Endothelial cell (in vitro differentiated cells): ENCODE measurements at regions not wholly inside any gene's neighbourhood (a gene's known extent, or its start where the extent isn't known, plus 50 kb on each side); places are given as distances from the start of the nearest gene placed in this dataset.

ENCODE experiments used
- DNase-seq: peaks from one replicate; pipeline ENCODE4 v3.0.0; 2021; ENCODE audit warnings: low spot score
- H3K27ac Mint-ChIP-seq: one replicate; pipeline ENCODE4 v1.8.0; 2021; ENCODE audit warnings: mixed read lengths, inconsistent platforms; ENCODE audit not compliant: unreplicated experiment
- H3K27me3 Mint-ChIP-seq: one replicate; pipeline ENCODE4 v1.8.0; 2021; ENCODE audit warnings: mild to moderate bottlenecking, moderate library complexity, mixed read lengths, inconsistent platforms; ENCODE audit not compliant: unreplicated experiment
- H3K36me3 Mint-ChIP-seq: one replicate; pipeline ENCODE4 v1.8.0; 2021; ENCODE audit warnings: mild to moderate bottlenecking, low read depth, mixed read lengths, inconsistent platforms; ENCODE audit not compliant: unreplicated experiment
- H3K4me1 Mint-ChIP-seq: one replicate; pipeline ENCODE4 v1.8.0; 2021; ENCODE audit warnings: mild to moderate bottlenecking, mixed read lengths, inconsistent platforms; ENCODE audit not compliant: unreplicated experiment
- H3K4me3 Mint-ChIP-seq: one replicate; pipeline ENCODE4 v1.8.0; 2021; ENCODE audit warnings: mild to moderate bottlenecking, mixed read lengths, inconsistent platforms; ENCODE audit not compliant: unreplicated experiment
- H3K9me3 Mint-ChIP-seq: one replicate; pipeline ENCODE4 v1.8.0; 2021; ENCODE audit warnings: mixed read lengths, inconsistent platforms; ENCODE audit not compliant: unreplicated experiment
- CTCF ChIP-seq: fragments of 200-600 bp; sonication (generic); IDR thresholded peaks from one replicate; pipeline ENCODE4 v1.5.0; 2021; ENCODE audit warnings: antibody characterized with exemption; ENCODE audit not compliant: unreplicated experiment

GRCh38 chr2:160670618-160671017 is 177.0 kb upstream of the RBMS1 start:
- no peak for DNase-seq
- no peaks in the 10 kb centered on the region for H3K4me1 Mint-ChIP-seq
- no peak for TF ChIP-seq CTCF
- H3K4me3 Mint-ChIP-seq: no peak overlapping the region
- no peaks in the 10 kb centered on the region for H3K27me3 Mint-ChIP-seq
- H3K36me3 Mint-ChIP-seq: no peaks in the 10 kb centered on the region
- H3K9me3 Mint-ChIP-seq: no peaks in the 10 kb centered on the region
- H3K27ac Mint-ChIP-seq: no peak overlapping the region

- DNase-seq: no peak
- H3K36me3 Mint-ChIP-seq: no peaks in the 10 kb centered on the region
- no peaks in the 10 kb centered on the region for H3K9me3 Mint-ChIP-seq
- H3K27me3 Mint-ChIP-seq: no peaks in the 10 kb centered on the region
- TF ChIP-seq CTCF: no peak
- H3K27ac Mint-ChIP-seq: no peak overlapping the region
- H3K4me3 Mint-ChIP-seq: no peak overlapping the region
- H3K4me1 Mint-ChIP-seq: no peaks in the 10 kb centered on the region
These were observed 178.6 kb upstream of the RBMS1 start for GRCh38 chr2:160672211-160672610.

GRCh38 chr2:160674146-160674750 is 180.6 kb upstream of the RBMS1 start:
- no peak for DNase-seq
- H3K4me3 Mint-ChIP-seq: no peak overlapping the region
- no peaks in the 10 kb centered on the region for H3K36me3 Mint-ChIP-seq
- H3K4me1 Mint-ChIP-seq: no peaks in the 10 kb centered on the region
- no peaks in the 10 kb centered on the region for H3K9me3 Mint-ChIP-seq
- H3K27me3 Mint-ChIP-seq: no peaks in the 10 kb centered on the region
- no peak for TF ChIP-seq CTCF
- no peak overlapping the region for H3K27ac Mint-ChIP-seq

GRCh38 chr2:160679686-160680085 is 186.1 kb upstream of the RBMS1 start:
- TF ChIP-seq CTCF: no peak
- no peaks in the 10 kb centered on the region for H3K9me3 Mint-ChIP-seq
- H3K27ac Mint-ChIP-seq: no peak overlapping the region
- H3K4me1 Mint-ChIP-seq: no peaks in the 10 kb centered on the region
- H3K36me3 Mint-ChIP-seq: no peaks in the 10 kb centered on the region
- no peaks in the 10 kb centered on the region for H3K27me3 Mint-ChIP-seq
- DNase-seq: no peak
- no peak overlapping the region for H3K4me3 Mint-ChIP-seq

- no peaks in the 10 kb centered on the region for H3K36me3 Mint-ChIP-seq
- H3K4me1 Mint-ChIP-seq: no peaks in the 10 kb centered on the region
- H3K27me3 Mint-ChIP-seq: no peaks in the 10 kb centered on the region
- DNase-seq: no peak
- no peaks in the 10 kb centered on the region for H3K9me3 Mint-ChIP-seq
- H3K4me3 Mint-ChIP-seq: no peak overlapping the region
- TF ChIP-seq CTCF: no peak
- no peak overlapping the region for H3K27ac Mint-ChIP-seq
These were observed 186.7 kb upstream of the RBMS1 start for GRCh38 chr2:160680294-160680693.
